ENCODE measurements at regions not wholly inside any gene's neighbourhood (a gene's known extent, or its start where the extent isn't known, plus 50 kb on each side); places are given as distances from the start of the nearest gene placed in this dataset.

- Histone ChIP-seq H3K9me3 (ENCODE audit: low read length) (no peaks in the 10 kb centered on the region), H3K27me3 (ENCODE audit: insufficient read depth, low read length) (peaks cover 9% of the 10 kb centered on the region), H3F3A (ENCODE audit: insufficient read depth, low read length) (no peaks in the 10 kb centered on the region), H4K20me1 (ENCODE audit: insufficient read depth, low read length) (no peaks in the 10 kb centered on the region), H3K4me1 (ENCODE audit: insufficient read depth, low read length, severe bottlenecking) (no peaks in the 10 kb centered on the region), H3K27ac (ENCODE audit: low read depth, low read length, poor library complexity, severe bottlenecking) (no peak overlapping the region), H3K36me3 (ENCODE audit: insufficient read depth, low read length) (no peaks in the 10 kb centered on the region), H3K79me2 (ENCODE audit: insufficient read depth, low read length) (no peaks in the 10 kb centered on the region), H2AFZ (ENCODE audit: low read length) (no peak overlapping the region), H3K9ac (ENCODE audit: low read length) (no peak overlapping the region), H3K9me2 (ENCODE audit: low read depth, low read length) (no peaks in the 10 kb centered on the region), H3K4me3 (ENCODE audit: low read depth, low read length, poor library complexity, severe bottlenecking) (no peak overlapping the region), H3K4me2 (ENCODE audit: low read length) (no peak overlapping the region)
- TF ChIP-seq CTCF (IDR thresholded peaks at IDR 0.05; ENCODE audit: low read length) (no peak), EZH2 (IDR thresholded peaks at IDR 0.05; ENCODE audit: borderline replicate concordance, low read length) (no peak)
These were observed 78.6 kb upstream of the ZNF469 start for GRCh38 chr16:88303890-88304819.

GRCh38 chr16:88305176-88305575, 77.6 kb upstream of the ZNF469 start:
- no peak overlapping the region for H3K4me3 ChIP-seq (ENCODE audit: low read depth, low read length, poor library complexity, severe bottlenecking)
- no peak overlapping the region for H2AFZ ChIP-seq (ENCODE audit: low read length)
- H3F3A ChIP-seq (ENCODE audit: insufficient read depth, low read length): no peaks in the 10 kb centered on the region
- H3K9me2 ChIP-seq (ENCODE audit: low read depth, low read length): no peaks in the 10 kb centered on the region
- peaks cover 3% of the 10 kb centered on the region for H3K27me3 ChIP-seq (ENCODE audit: insufficient read depth, low read length)
- no peak overlapping the region for H3K4me2 ChIP-seq (ENCODE audit: low read length)
- no peaks in the 10 kb centered on the region for H3K9me3 ChIP-seq (ENCODE audit: low read length)
- H3K79me2 ChIP-seq (ENCODE audit: insufficient read depth, low read length): no peaks in the 10 kb centered on the region
- no peaks in the 10 kb centered on the region for H4K20me1 ChIP-seq (ENCODE audit: insufficient read depth, low read length)
- no peak for TF ChIP-seq EZH2 (IDR thresholded peaks at IDR 0.05; ENCODE audit: borderline replicate concordance, low read length)
- no peak overlapping the region for H3K27ac ChIP-seq (ENCODE audit: low read depth, low read length, poor library complexity, severe bottlenecking)
- no peaks in the 10 kb centered on the region for H3K4me1 ChIP-seq (ENCODE audit: insufficient read depth, low read length, severe bottlenecking)
- H3K36me3 ChIP-seq (ENCODE audit: insufficient read depth, low read length): no peaks in the 10 kb centered on the region
- no peak overlapping the region for H3K9ac ChIP-seq (ENCODE audit: low read length)

- Histone ChIP-seq H3K36me3 (ENCODE audit: insufficient read depth, low read length) (no peaks in the 10 kb centered on the region), H3K27me3 (ENCODE audit: insufficient read depth, low read length) (peaks cover 3% of the 10 kb centered on the region), H3K9ac (ENCODE audit: low read length) (no peak overlapping the region), H3K9me3 (ENCODE audit: low read length) (no peaks in the 10 kb centered on the region), H3K9me2 (ENCODE audit: low read depth, low read length) (no peaks in the 10 kb centered on the region), H3K4me2 (ENCODE audit: low read length) (no peak overlapping the region), H3F3A (ENCODE audit: insufficient read depth, low read length) (no peaks in the 10 kb centered on the region), H3K79me2 (ENCODE audit: insufficient read depth, low read length) (no peaks in the 10 kb centered on the region), H3K4me1 (ENCODE audit: insufficient read depth, low read length, severe bottlenecking) (no peaks in the 10 kb centered on the region), H2AFZ (ENCODE audit: low read length) (no peak overlapping the region), H4K20me1 (ENCODE audit: insufficient read depth, low read length) (no peaks in the 10 kb centered on the region), H3K4me3 (ENCODE audit: low read depth, low read length, poor library complexity, severe bottlenecking) (no peak overlapping the region), H3K27ac (ENCODE audit: low read depth, low read length, poor library complexity, severe bottlenecking) (no peak overlapping the region)
- TF ChIP-seq EZH2 (IDR thresholded peaks at IDR 0.05; ENCODE audit: borderline replicate concordance, low read length): no peak
- TF ChIP-seq CTCF (IDR thresholded peaks at IDR 0.05; ENCODE audit: low read length): no peak
These were observed 76.3 kb upstream of the ZNF469 start for GRCh38 chr16:88306411-88306810.

Measured in OCI-LY1 (cell line).